Stomach (tissue), 8 donors: ENCODE measurements at regions not wholly inside any gene's neighbourhood (a gene's known extent, or its start where the extent isn't known, plus 50 kb on each side); places are given as distances from the start of the nearest gene placed in this dataset.
A peak's percentile ranks its signal among the peaks of the same experiment; 100 is the strongest.
"Not testable (repeated sequence)": the region's sequence is repeated elsewhere in the genome, so short reads cannot be mapped to it uniquely, and the experiment has no call there.

ENCODE experiments used
- DNase-seq, 2 donors: peaks; one replicate each; pipeline versions ENCODE4 v3.0.0 to v3.0.0-alpha.2; 2013 to 2019
- H3K27ac ChIP-seq, 5 donors: fragments of 200-600 bp in 4 of 5; sonication (generic) in 4 of 5; one replicate each; pipeline ENCODE4 v1.5.1; 2013 to 2019; ENCODE audit warnings: mild to moderate bottlenecking in 1 of 5, moderate library complexity in 1 of 5
- H3K27me3 ChIP-seq, 3 donors: fragments of 200-600 bp; sonication (generic); one replicate each; pipeline ENCODE4 v1.5.1; 2017 to 2019; ENCODE audit warnings: mixed run types in 1 of 3
- H3K36me3 ChIP-seq, 4 donors: fragments of 200-600 bp; sonication (generic); 1 replicate in 3 of 4; 2 replicates in 1 of 4; pipeline ENCODE4 v1.5.1; 2016 to 2019
- H3K4me1 ChIP-seq, 4 donors: fragments of 200-600 bp; sonication (generic); one replicate each; pipeline ENCODE4 v1.5.1; 2016 to 2019
- H3K4me3 ChIP-seq, 4 donors: fragments of 200-600 bp; sonication (generic) in 3 of 4; one replicate each; pipeline ENCODE4 v1.5.1; 2016 to 2019; ENCODE audit warnings: mild to moderate bottlenecking in 1 of 4
- H3K9me3 ChIP-seq, 4 donors: fragments of 200-600 bp; sonication (generic); one replicate each; pipeline ENCODE4 v1.5.1; 2016 to 2019
- EP300 ChIP-seq: sonication (generic); formaldehyde crosslinking; IDR thresholded peaks from one replicate; pipeline ENCODE4 v1.6.1; 2017; ENCODE audit warnings: antibody characterized with exemption
- POLR2A ChIP-seq, 4 donors: fragments of 450-650 bp; IDR thresholded peaks; one replicate each; pipeline ENCODE4 v1.6.1; 2016; ENCODE audit warnings: antibody characterized with exemption in 4 of 4, control low read depth in 2 of 4, mild to moderate bottlenecking in 1 of 4, moderate library complexity in 1 of 4
- POLR2AphosphoS5 ChIP-seq, 3 donors: sonication (generic); formaldehyde crosslinking; IDR thresholded peaks; one replicate each; pipeline ENCODE4 v1.6.1; 2016; ENCODE audit warnings: antibody characterized with exemption in 3 of 3
- WGBS, 5 donors: extraction: QIAGEN DNeasy Blood & Tissue Kit in 3 of 5; methylation state at CpG; one replicate each; pipeline versions ENCODE4 v1.1.5 to v1.1.7; 2013 to 2018; 5-methylcytosine and 5-hydroxymethylcytosine counted together
- intact Hi-C: fragments of 100-400 bp; cut with DNase I; formaldehyde crosslinking; loops from one replicate; pipeline ENCODE4 v1.15.1; 2023; ENCODE audit warnings: low total_unique reads
- TF ChIP-seq, protein P1 (sequence below), 7 experiments: fragments of 450-650 bp in 4 of 7; fragments of 200-600 bp in 3 of 7; sonication (generic) in 3 of 7; IDR thresholded peaks; one replicate each; pipeline ENCODE4 v1.5.1; 2016 to 2019; ENCODE audit warnings: antibody characterized with exemption in 7 of 7, control low read depth in 2 of 7, mild to moderate bottlenecking in 1 of 7
- donor health status: healthy with polysubstance abuse.
- donor health status: Bipolar disorder and iron deficiency.
- donor health status: healthy.

DNA sequence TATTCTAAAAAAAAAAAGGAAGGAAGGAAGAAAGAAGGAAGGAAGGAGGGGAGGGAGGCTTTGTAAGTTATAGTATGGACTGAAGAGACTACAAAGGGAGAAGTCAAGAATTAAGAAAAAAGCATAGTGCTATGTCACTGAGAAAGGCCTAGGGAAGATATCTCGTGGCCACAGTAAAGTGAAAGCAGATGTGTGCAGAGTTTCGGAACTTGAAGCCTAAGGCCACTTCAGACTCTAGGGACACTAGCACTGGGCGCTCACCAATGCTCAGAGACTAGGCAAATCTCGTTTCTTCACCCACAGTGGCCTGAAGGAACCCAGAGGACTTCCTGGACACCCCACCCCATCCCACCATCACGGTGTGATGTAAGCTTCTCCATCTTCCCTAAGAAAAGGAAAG, 181.4 kb upstream of the TRPM3 start:
- TF ChIP-seq POLR2AphosphoS5 (IDR thresholded peaks at IDR 0.05) (no peak), EP300 (no peak), POLR2A (IDR thresholded peaks at IDR 0.05) (no peak)
- TF ChIP-seq, protein P1, sequence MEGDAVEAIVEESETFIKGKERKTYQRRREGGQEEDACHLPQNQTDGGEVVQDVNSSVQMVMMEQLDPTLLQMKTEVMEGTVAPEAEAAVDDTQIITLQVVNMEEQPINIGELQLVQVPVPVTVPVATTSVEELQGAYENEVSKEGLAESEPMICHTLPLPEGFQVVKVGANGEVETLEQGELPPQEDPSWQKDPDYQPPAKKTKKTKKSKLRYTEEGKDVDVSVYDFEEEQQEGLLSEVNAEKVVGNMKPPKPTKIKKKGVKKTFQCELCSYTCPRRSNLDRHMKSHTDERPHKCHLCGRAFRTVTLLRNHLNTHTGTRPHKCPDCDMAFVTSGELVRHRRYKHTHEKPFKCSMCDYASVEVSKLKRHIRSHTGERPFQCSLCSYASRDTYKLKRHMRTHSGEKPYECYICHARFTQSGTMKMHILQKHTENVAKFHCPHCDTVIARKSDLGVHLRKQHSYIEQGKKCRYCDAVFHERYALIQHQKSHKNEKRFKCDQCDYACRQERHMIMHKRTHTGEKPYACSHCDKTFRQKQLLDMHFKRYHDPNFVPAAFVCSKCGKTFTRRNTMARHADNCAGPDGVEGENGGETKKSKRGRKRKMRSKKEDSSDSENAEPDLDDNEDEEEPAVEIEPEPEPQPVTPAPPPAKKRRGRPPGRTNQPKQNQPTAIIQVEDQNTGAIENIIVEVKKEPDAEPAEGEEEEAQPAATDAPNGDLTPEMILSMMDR (IDR thresholded peaks at IDR 0.05), result no peak
- no peak overlapping the region for H3K4me3 ChIP-seq
- WGBS, 5 donors, result 65 to 81% (median 72%) methylated on average over 5 of the region's 5 CpGs
- DNase-seq, result no peak
- H3K36me3 ChIP-seq, result no peaks in the 10 kb centered on the region
- no peaks in the 10 kb centered on the region for H3K9me3 ChIP-seq
- intact Hi-C loops, result no loop called here
- no peaks in the 10 kb centered on the region for H3K27me3 ChIP-seq
- no peaks in the 10 kb centered on the region for H3K4me1 ChIP-seq
- no peak overlapping the region for H3K27ac ChIP-seq

DNA sequence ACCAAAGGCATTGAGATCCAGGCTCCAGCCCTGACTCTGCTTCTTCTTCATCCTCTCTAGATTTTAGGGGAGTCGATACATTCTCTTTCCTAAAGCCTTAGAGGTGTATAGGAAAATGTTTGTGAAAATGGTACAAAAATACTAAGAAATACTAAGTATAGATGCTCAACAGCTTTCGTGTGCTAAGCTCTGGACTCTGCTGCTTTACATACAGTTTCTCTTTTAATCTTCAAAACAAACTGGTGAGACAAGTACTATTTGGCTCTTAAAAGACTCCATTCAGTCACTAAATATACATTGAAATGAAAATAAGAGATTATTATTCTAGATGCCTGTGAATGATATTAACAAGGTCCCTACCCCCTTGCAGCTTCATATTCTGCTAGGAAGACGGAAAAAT, 174.5 kb upstream of the TRPM3 start:
- no peak for DNase-seq
- WGBS, 5 donors, result 67 to 82% (median 79%) methylated on average over 3 of the region's 3 CpGs
- Histone ChIP-seq H3K9me3 (no peaks in the 10 kb centered on the region), H3K4me3 (no peak overlapping the region), H3K36me3 (no peaks in the 10 kb centered on the region), H3K27ac (no peak overlapping the region), H3K4me1 (no peaks in the 10 kb centered on the region), H3K27me3 (no peaks in the 10 kb centered on the region)
- intact Hi-C loops, result no loop called here
- TF ChIP-seq, protein P1 (IDR thresholded peaks at IDR 0.05), result no peak
- TF ChIP-seq EP300 (no peak), POLR2AphosphoS5 (IDR thresholded peaks at IDR 0.05) (no peak), POLR2A (IDR thresholded peaks at IDR 0.05) (no peak)

DNA sequence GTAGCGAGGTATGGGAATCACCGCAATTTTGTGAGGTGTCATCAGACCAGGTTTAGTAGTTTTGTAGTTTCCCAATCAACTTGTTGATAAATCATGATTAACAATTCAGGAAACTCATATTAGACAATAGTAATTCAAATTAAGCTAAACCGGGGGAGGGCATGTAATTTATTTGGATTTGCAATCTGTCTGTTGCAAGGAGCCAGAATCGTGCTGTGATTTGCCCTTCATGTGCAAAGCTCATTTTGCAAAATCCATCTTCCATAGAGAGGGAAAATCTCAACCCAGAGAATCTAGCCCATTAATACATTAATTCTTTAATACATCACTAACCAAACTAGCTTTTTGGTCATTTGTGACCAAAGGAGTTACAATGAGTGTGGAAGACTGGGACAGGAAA, 164.7 kb upstream of the TRPM3 start:
- Histone ChIP-seq H3K36me3 (no peaks in the 10 kb centered on the region), H3K4me1 (no peaks in the 10 kb centered on the region), H3K9me3 (no peaks in the 10 kb centered on the region), H3K27me3 (no peaks in the 10 kb centered on the region), H3K27ac (no peak overlapping the region), H3K4me3 (no peak overlapping the region)
- WGBS, 5 donors, result 84 to 91% (median 90%) methylated on average over 4 of the region's 4 CpGs
- DNase-seq, result no peak
- intact Hi-C loops, result no loop called here
- no peak for TF ChIP-seq EP300
- TF ChIP-seq POLR2AphosphoS5 (IDR thresholded peaks at IDR 0.05), result no peak
- TF ChIP-seq, protein P1 (IDR thresholded peaks at IDR 0.05), result no peak
- no peak for TF ChIP-seq POLR2A (IDR thresholded peaks at IDR 0.05)

DNA sequence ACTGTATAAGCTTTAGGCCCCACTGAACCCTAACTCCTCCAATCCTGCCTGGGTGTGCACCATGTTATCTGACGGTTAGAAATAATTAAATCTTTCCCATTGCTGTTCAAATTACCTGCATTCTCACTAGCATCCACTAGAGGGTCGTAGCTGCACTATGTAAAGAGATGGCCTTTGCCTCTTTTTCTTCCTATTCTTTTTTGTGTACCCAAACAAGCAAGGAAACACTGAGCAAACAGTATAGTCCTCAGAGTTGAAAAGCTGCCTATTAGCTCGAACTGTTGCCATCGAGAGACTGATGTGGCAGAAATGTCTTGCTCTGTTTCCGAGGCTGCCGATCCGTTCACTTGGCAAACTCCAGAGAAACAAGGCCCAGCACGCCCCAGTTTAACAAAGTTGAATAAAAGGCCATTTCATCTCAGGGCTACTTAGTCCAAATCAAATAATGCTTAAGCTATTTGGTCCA, 163.8 kb upstream of the TRPM3 start:
- no peak for TF ChIP-seq POLR2A (IDR thresholded peaks at IDR 0.05)
- TF ChIP-seq, protein P1 (IDR thresholded peaks at IDR 0.05), result peak in 5 of 7 experiments; percentile 68 to 79 (median 70)
- no peak overlapping the region for H3K4me3 ChIP-seq
- WGBS, 5 donors, result 13 to 32% (median 18%) methylated on average over 8 of the region's 8 CpGs
- H3K27me3 ChIP-seq, result no peaks in the 10 kb centered on the region
- peak in 1 of 2 donors; percentile 84 for DNase-seq
- no peak overlapping the region for H3K27ac ChIP-seq
- H3K4me1 ChIP-seq, result no peaks in the 10 kb centered on the region
- no peaks in the 10 kb centered on the region for H3K36me3 ChIP-seq
- intact Hi-C loops, result no loop called here
- H3K9me3 ChIP-seq, result no peaks in the 10 kb centered on the region

DNA sequence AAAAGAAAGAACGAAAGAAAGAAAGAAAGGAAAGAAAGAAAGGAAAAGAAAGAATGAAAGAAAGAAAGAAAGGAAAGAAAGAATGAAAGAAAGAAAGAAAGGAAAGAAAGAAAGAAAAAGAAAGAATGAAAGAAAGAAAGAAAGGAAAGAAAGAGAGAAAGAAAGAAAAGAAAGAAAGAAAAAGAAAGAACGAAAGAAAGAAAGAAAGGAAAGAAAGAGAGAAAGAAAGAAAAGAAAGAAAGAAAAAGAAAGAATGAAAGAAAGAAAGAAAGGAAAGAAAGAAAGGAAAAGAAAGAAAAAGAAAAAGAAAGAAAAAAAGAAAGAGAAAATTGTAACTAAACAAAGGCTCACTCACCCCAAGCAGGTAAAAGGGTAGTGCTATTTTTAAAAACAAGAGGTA, 160.7 kb upstream of the TRPM3 start:
- H3K27me3 ChIP-seq, H3K4me1 ChIP-seq, intact Hi-C loops, H3K9me3 ChIP-seq, H3K27ac ChIP-seq, DNase-seq, H3K36me3 ChIP-seq, H3K4me3 ChIP-seq: not testable (repeated sequence)
- WGBS, 5 donors, result 69 to 97% (median 92%) methylated on average over 1 to 2 of the region's 2 CpGs
